MCF 10A (cell line): ENCODE measurements at regions not wholly inside any gene's neighbourhood (a gene's known extent, or its start where the extent isn't known, plus 50 kb on each side); places are given as distances from the start of the nearest gene placed in this dataset.

Experiments used
- BruUV-seq: library from RNA; stranded (reverse); fragments of 400-500 nt; replicated peaks from 2 replicates; lab custom pipeline; 2021; lab: Mats Ljungman, UMichigan
- CTCF ChIA-PET: fragments of 300-600 bp; sonication (Branson Sonifier 250); formaldehyde crosslinking; extraction: SDS; loops from one replicate; lab custom pipeline; 2021; ENCODE audit warnings: antibody characterized with exemption, inconsistent platforms; lab: Yijun Ruan, JAX
- POLR2A ChIA-PET: fragments of 300-600, 350-650 bp; sonication (Branson Sonifier 250); formaldehyde crosslinking; extraction: SDS; loops from one replicate; lab custom pipeline; 2020; ENCODE audit warnings: antibody characterized with exemption, inconsistent platforms; lab: Yijun Ruan, JAX
- DNase-seq: peaks from one replicate; pipeline ENCODE4 v3.0.0-alpha.2; 2018; ENCODE audit not compliant: unreplicated experiment
- H3K27ac Mint-ChIP-seq: one replicate; pipeline ENCODE4 v1.8.0; 2022; ENCODE audit warnings: mild to moderate bottlenecking, low read depth, mixed read lengths; ENCODE audit not compliant: unreplicated experiment
- H3K27me3 Mint-ChIP-seq: one replicate; pipeline ENCODE4 v1.8.0; 2022; ENCODE audit warnings: mixed read lengths; ENCODE audit not compliant: insufficient read depth, unreplicated experiment
- H3K36me3 Mint-ChIP-seq: one replicate; pipeline ENCODE4 v1.8.0; 2022; ENCODE audit warnings: mild to moderate bottlenecking, moderate library complexity, mixed read lengths; ENCODE audit not compliant: insufficient read depth, unreplicated experiment
- H3K4me1 Mint-ChIP-seq: one replicate; pipeline ENCODE4 v1.8.0; 2022; ENCODE audit warnings: mixed read lengths; ENCODE audit not compliant: insufficient read depth, unreplicated experiment
- H3K4me3 Mint-ChIP-seq: one replicate; pipeline ENCODE4 v1.8.0; 2022; ENCODE audit warnings: mild to moderate bottlenecking, moderate library complexity, mixed read lengths; ENCODE audit not compliant: unreplicated experiment
- H3K9me3 Mint-ChIP-seq: one replicate; pipeline ENCODE4 v1.8.0; 2022; ENCODE audit warnings: mixed read lengths; ENCODE audit not compliant: unreplicated experiment
- CTCF ChIP-seq: fragments of 200-600 bp; IDR thresholded peaks from one replicate; pipeline ENCODE4 v1.8.0; 2022; ENCODE audit warnings: antibody characterized with exemption, mild to moderate bottlenecking; ENCODE audit not compliant: unreplicated experiment
- intact Hi-C: fragments of 100-400 bp; cut with micrococcal nuclease; formaldehyde crosslinking; loops from 2 replicates; pipeline ENCODE4 v1.14.1; 2022

GRCh38 chrX:4661771-4662170 lies 948.3 kb upstream of the PRKX start:
- Mint-ChIP-seq H3K36me3 (no peaks in the 10 kb centered on the region), H3K4me1 (no peaks in the 10 kb centered on the region), H3K9me3 (peaks cover 16% of the 10 kb centered on the region), H3K27ac (no peak overlapping the region), H3K27me3 (no peaks in the 10 kb centered on the region), H3K4me3 (no peak overlapping the region)
- DNase-seq: no peak
- no peak for TF ChIP-seq CTCF
- ChIA-PET POLR2A (no interaction called here), CTCF (no interaction called here)
- no TSS peak for BruUV-seq
- intact Hi-C loops: no loop called here

GRCh38 chrX:4656419-4656818 lies 943.0 kb upstream of the PRKX start:
- Mint-ChIP-seq H3K36me3 (no peaks in the 10 kb centered on the region), H3K4me1 (no peaks in the 10 kb centered on the region), H3K4me3 (no peak overlapping the region), H3K27me3 (no peaks in the 10 kb centered on the region), H3K27ac (no peak overlapping the region), H3K9me3 (peaks cover 43% of the 10 kb centered on the region)
- intact Hi-C loops: no loop called here
- POLR2A ChIA-PET: no interaction called here
- no TSS peak for BruUV-seq
- TF ChIP-seq CTCF: no peak
- CTCF ChIA-PET: interaction anchor here (0.6 kb wide), 2 partner anchors 527 to 698 kb away, joined by 3 read pairs; no protein-coding TSS in a partner anchor
- no peak for DNase-seq

GRCh38 chrX:4655743-4656142 lies 942.3 kb upstream of the PRKX start:
- DNase-seq: no peak
- H3K27me3 Mint-ChIP-seq: no peaks in the 10 kb centered on the region
- no TSS peak for BruUV-seq
- ChIA-PET POLR2A (no interaction called here), CTCF (interaction anchor here (0.6 kb wide), 1 partner anchor 697 kb away, joined by 3 read pairs; no protein-coding TSS in a partner anchor)
- H3K9me3 Mint-ChIP-seq: peaks cover 43% of the 10 kb centered on the region
- peak overlapping the region; percentile 26 for H3K27ac Mint-ChIP-seq
- no peak overlapping the region for H3K4me3 Mint-ChIP-seq
- intact Hi-C loops: no loop called here
- no peaks in the 10 kb centered on the region for H3K36me3 Mint-ChIP-seq
- no peak for TF ChIP-seq CTCF
- no peaks in the 10 kb centered on the region for H3K4me1 Mint-ChIP-seq

GRCh38 chrX:4642114-4642513 lies 928.7 kb upstream of the PRKX start:
- CTCF ChIA-PET: no interaction called here
- Mint-ChIP-seq H3K27ac (no peak overlapping the region), H3K4me3 (no peak overlapping the region), H3K9me3 (peaks cover 8% of the 10 kb centered on the region), H3K36me3 (no peaks in the 10 kb centered on the region), H3K4me1 (no peaks in the 10 kb centered on the region), H3K27me3 (no peaks in the 10 kb centered on the region)
- BruUV-seq: no TSS peak
- intact Hi-C loops: no loop called here
- DNase-seq: no peak
- POLR2A ChIA-PET: no interaction called here
- no peak for TF ChIP-seq CTCF
